ENCODE measurements at regions not wholly inside any gene's neighbourhood (a gene's known extent, or its start where the extent isn't known, plus 50 kb on each side); places are given as distances from the start of the nearest gene placed in this dataset.

DNA sequence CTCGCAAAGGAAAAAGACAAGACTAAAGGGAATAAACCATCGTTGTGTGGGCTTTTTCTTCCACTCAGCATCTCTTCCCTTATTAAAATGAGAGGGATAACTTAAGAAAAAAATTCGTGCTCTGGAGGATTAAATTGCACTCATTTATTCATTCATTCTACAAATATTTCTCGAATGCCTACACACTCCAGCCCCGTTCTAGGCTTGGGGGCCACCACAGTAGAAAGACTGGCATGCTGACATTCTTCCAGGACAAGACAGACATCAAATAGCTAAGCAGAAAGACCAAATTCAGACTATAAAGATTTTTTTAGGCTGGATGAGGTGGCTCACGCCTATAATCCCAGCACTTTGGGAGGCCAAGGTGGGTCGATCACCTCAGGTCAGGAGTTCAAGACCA is 65.3 kb upstream of the IL12A start:
- no peak for DNase-seq

DNA sequence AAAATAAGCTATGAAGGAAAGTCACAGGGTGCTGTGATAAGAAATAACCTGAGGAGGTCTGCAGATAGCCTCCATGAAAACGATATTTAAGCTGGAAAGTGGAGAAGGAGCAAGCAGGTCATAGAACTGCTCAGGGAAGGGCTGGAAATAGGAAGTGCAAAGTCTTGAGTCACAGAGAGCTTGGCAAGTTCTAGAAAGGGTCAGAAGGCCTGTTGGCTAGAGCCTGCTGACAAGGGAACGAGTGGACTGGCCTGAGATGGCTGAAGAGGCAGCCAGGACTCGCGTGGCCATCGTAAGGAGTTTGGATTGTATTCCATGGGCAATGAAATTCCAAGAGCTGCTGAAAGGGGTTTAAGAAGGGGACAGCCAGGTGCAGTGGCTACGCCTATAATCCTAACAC is 64.7 kb upstream of the IL12A start:
- DNase-seq: no peak

DNA sequence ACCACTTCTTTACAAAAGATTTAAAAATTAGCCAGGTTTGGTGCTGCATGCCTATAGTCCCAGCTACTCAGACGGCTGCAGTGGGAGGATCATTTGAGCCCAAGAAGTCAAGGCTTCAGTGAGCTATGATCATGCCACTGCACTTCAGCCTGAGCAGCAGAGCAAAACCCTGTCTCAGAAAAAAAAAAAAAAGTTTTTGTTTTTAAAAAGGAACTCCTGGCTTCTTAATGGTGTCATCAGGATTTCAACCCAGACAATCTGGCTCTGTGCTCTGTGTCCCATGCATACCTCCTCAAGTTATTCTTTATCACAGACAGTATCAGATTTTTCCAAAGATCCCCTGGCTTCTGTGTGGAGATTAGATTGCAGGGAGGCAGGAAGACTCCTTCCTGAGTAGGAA is 64.2 kb upstream of the IL12A start:
- DNase-seq: no peak

DNA sequence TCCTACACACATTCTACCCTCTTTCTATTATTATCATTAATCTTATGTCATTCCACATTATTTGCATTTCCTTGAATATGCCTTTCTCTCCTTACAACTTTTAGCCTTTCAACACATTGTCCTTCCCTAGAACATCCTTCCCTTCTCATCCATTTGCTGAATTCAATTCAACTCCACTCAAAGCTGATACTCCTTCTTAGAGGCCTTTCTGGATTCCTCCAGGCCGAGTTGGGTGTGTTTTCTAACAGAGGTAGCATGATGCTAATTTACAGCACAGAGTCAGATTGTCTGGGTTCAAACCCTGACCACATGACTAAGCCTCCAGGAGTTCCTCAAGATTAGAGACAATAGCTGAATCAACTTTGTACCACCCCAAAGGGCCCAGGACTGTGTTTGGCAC is 63.4 kb upstream of the IL12A start:
- no peak for DNase-seq

DNA sequence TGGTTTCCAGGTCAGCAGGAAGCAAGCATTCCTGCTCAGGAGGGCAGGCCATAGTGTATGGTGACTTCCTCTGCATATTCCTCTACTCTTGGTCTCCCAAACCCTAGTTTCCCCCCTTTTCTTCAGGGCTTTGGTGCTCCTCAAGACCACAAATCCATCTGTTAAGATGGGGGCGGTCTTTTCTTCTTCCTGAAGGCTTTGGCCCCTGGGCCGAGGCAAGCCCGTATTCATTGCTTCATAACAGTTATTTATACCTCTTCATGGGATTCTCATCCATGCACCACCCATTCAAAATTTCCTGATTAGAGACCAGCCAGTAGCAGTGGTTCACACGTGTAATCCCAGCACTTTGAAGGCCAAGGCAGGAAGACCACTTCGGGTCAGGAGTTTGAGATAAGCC is 62.1 kb upstream of the IL12A start:
- DNase-seq: no peak

DNA sequence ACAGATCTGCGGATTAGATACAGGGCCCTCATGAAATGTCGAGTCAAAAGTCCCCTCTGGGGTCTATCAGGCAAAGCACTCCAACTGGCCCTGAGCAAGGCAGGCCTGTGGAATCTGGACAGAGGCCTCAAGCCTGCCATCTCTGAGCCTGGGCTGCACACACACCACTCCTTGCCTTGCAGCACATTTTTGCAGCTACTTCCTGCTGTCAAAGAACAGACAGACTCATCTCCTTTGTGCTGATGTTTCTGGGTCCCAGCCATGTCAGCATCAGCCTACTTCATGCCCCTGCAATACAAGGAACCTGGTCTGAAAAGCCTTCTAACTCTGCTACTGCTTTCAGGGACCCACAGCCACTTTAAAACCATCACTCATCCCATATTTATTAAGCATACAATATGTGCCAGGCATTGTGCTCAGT is 60.6 kb upstream of the IL12A start:
- DNase-seq: no peak

DNA sequence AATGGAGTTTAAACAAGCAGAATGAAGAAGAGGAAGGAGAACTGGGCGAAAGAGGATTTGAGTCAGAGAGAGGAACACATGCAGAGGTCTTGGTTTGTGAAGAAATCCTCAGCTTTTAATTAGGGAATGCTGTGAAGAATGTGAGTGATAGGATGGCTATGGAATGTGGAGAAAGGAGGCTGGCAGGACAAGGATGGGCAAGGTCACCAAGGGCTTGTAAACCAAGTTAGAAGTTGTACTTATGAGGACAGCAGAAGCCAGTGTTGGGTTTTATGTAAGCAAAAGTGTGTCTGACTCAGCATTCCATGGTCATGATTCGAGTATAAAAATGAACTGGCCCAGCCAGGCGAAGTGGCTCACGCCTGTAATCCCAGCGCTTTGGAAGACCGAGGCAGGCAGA is 60.0 kb upstream of the IL12A start:
- DNase-seq: no peak

DNA sequence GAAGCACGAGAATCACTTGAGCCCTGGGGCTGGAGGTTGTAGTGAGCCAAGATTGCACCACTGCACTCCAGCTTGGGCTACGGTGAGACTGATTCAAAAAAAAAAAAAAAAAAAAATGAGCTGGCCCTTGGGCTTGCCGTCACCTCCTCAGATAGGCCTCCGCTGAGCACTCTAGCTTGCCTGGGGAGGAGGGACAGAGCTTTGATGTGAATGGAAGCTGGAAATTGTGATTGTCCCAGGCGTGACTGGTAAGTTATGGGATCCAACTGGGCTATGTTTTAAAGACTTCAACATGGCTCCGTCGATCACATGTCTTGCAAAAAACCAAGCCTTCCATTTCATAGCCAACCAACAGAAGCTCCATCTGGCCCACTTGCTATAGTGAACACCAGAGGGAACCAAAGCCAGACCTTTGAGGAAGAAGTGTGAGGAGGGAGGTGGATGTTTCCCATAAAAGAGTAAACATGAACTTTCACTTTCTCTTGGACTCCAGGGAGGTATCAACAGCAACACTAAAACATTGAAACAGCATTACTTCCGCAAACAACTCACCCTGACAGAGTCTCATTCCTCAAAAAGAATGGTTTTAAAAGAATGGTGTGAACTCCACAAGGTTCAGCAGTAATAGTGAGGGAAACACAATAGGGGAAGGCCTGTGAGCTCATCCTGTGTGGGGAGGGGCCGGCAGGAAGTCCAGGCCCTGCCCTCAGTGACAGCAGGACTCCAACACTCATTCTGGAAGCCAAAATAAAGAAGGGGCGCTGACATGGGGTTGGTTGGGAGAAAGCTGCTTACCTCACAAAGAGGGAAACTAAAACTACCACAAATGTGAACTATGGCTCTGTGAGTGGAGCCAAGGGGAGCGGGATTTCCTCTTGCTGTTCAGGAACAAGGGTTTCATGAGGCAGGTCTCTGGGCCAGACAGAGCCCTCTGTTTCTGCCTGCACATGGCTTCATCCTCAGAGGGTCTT is 59.2 kb upstream of the IL12A start:
- peak; percentile 83 for DNase-seq

DNA sequence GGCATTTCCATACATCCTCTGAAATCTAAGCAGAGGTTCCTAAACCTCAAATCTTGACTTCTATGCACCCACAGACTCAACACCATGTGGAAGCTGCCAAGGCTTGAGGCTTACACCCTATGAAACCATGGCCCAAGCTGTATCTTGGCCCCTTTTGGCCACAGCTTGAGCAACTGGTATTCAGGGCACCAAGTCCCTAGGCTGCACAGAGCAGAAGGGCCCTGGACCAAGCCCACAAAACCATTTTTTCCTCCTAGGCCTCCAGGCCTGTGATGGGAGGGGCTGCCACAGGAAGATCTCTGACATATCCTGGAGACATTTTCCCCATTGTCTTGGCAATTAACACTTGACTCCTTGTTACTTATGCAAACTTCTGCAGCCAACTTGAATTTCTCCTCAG is 54.4 kb upstream of the IL12A start:
- no peak for DNase-seq

DNA sequence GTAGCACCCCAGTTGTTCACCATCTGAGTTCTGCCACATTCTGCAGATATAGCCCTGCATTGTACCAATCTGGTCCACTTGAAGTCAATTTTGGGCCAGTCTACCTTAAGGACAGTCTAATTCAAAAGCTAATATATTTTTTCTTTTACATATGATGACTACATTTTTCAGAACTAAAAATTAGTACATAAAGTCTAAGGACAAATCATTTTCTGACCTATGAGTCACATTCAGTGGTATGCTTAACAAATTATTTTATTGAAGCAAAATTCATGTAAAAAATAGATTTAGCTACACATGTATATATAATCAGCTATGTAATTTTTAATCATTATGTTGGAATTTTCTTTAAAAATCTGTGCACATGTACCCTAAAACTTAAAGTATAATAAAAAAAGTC is 52.1 kb upstream of the IL12A start:
- DNase-seq: no peak

DNA sequence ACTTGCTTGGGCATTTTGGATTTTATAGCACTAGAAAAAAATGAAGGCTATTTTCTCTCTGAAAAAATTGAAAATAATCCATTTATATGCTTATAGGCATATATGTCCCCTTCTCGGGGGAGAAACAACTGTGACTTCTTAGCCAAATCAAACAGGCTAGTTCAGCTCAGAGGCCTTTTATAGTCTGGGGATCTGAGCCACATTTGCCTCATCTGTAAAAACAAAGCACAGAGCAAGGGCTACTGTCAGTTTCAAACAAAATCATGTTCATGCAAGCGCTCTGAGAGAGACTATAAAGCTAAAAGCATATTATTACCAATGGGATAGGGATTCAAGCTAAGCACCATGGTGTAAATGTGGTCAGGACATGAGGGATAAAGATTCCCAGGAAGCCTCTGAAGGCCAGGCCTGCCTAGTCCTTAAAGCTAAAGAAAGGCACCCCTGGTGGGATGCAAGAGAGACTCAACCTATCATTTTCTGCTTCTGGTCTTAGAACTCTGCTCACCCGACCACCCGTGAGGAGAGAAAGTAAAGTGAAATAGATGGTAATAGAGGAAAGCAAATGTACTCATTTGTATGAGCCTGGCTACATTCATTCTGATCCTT is 51.0 kb upstream of the IL12A start:
- DNase-seq: no peak

DNA sequence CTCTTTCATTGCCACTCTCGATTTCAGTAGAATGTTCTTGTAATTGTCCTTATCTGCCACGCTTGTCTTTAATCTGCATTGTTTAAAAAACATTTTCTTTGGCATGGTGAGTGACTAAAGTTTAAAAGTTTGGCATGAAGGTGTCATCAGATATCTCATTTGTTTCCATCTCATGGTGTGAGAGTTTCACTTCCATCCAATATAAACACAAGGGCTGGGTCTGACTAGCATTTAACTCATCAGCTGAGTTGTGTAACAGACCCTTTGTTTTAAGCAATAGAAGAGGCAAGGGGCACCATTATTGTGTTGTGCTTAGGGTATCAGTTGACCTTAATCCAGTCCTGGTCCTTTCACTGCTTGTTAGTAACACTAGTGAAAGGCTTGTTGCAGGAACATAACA is 49.9 kb upstream of the IL12A start:
- no peak for DNase-seq
